ENCODE measurements at regions not wholly inside any gene's neighbourhood (a gene's known extent, or its start where the extent isn't known, plus 50 kb on each side); places are given as distances from the start of the nearest gene placed in this dataset.
A peak's percentile ranks its signal among the peaks of the same experiment; 100 is the strongest.

DNA sequence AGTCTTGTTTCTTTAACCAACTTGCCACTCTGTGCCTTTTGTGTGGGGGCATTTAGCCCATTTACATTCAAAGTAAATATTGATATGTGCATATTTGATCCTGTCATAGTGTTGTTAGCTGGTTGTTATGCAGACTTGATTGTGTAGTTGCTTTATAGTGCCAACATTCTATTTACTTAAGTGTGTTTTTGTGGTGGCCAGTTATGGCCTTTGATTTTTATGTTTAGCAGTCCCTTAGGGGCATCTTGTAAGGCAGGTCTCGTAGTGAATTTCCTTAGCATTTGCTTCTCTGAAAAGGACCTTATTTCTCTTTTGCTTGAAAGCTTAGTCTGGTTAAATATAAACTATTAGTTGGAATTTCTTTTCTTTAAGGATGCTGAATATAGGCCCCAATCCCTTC, 282.8 kb upstream of the NECTIN3 start:
- DNase-seq: no peak

DNA sequence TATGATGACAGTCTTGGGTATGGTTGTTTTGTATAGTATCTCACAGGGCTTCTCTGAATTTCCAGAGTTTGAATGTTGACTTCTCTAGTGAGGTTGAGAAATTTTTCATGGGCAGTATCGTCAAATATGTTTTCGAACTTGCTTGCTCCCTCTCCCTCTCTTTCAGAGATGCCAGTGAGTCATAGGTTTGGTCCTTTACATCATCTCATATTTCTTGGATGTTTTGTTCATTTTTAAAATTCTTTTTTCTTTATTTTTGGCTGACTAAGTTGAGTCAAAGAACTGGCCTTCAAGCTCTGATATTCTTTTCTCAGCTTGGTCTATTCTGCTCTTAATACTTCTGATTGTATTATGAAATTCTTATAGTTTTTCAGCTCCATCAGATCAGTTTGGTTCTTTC, 282.3 kb upstream of the NECTIN3 start:
- DNase-seq: no peak

DNA sequence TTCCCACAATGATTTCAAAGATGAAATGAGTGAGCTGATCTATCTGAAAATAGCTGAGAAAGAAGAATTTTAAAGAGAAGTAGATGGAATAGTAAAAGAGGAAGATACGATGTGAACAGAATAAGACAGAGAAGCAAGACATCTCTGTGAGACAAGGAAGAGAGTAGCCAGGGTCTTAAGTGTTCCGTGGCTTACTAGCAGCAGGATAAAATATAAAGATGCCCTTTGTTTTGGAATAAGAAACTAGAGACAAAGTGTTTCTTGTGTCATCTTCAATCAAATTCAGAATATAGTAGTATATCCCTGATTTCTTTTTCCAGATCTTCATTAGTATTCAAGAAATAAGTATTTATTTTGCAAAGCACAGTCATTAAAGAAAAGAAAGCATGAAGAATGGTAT, 281.0 kb upstream of the NECTIN3 start:
- no peak for DNase-seq

DNA sequence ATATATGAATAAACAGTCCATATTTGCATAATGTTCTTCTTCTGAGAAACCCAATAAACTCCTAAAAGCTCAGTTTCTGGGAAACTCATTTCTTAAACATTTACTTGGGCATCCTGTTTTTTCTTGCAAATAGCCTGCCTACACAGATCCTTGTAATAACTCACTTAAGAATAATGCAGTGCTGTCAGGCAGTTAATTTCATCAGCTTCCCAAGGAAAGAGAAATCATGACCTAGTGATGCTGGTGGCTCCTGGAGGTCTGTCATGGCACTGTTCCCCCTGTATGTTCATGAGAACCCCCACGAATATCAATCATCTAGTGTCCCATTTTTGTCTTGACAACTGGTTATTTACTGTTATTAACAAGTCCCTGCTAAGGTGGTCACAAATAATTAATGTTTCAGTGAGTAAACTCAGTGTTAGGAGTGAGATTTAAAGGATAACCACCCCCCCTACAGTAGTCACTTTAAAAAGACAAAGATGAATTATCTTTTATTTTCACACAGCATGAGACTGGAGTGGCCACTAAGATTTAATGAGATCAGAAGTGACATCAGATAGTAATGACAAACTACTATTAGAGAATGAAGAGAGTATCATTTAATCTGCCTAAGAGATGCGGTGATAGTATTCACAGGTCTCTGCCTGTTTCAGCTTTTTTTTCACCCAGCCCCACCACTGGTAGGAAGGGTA, 279.5 kb upstream of the NECTIN3 start:
- no peak for DNase-seq

DNA sequence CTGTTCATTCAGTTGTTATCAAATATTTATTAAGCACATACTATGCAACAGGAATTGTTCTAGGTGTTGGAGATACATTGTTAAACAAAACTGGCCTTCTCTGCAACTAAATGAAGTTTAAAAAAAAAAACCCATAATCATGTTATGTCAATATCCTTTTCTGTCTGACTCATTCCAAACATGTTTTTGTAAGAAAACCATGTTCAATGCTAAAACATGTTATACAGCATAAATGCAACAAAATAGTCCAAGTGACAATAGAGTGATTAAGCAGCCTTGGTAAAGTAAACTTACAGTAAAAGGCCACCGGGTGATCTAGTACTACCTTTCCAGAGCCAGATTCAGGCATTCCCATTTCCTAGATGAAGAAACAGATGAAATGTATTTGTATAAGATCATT, 278.0 kb upstream of the NECTIN3 start:
- DNase-seq: no peak

DNA sequence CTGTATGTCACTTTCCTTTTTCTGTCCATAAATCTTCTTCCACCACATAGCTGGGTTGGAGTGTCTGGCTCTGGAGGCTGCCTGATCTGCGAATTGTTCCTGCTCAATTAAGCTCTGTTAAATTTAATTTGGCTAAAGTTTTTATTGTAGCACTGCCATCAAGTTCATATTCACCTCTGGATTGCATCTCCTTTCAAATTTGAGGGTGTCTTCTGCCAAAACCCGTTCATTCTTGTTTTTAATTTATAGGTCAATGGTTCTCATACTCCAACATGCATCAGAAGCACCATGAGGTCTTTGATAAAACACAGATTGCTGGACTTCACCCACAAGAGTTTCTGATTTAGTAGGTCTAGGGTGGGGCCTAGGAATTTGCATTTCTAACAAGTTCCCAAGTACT, 276.5 kb upstream of the NECTIN3 start:
- no peak for DNase-seq

DNA sequence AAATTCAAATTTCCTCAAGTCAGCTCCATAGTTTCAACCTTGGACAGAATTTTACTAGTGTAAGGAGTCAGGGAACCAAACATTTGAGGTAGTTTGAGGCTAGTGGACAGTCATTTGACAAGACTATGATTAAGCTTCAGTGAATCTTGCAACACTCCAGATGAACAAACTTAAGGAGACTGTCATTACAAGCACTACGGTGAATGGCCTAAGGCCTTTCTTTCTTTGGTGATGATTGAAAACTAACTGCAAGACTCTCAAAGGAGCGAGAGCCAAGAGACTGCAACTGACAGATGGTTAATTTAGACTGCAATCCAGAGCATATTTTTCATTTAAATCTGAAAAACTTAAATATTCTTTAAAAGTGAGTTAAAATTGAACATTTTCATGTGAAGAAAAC, 272.3 kb upstream of the NECTIN3 start:
- no peak for DNase-seq

DNA sequence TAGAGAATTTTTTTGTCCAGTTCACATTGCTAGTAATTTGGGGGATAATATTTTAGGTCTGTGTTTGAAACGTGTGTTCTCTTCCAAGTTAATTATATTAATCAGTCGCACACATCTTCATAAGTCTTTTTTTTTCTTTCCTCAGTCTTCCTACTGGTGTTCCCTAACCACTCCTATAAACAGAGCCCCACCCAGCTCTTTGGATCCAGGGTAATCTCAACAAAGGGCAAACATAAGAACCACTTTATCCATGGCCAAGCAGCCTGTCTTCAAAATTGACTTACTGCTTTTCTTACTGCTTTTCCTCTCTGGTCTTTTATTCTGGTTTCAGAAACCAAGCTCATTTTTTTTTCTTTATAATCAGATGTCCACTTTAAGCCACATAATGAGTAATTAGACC, 266.8 kb upstream of the NECTIN3 start:
- no peak for DNase-seq

DNA sequence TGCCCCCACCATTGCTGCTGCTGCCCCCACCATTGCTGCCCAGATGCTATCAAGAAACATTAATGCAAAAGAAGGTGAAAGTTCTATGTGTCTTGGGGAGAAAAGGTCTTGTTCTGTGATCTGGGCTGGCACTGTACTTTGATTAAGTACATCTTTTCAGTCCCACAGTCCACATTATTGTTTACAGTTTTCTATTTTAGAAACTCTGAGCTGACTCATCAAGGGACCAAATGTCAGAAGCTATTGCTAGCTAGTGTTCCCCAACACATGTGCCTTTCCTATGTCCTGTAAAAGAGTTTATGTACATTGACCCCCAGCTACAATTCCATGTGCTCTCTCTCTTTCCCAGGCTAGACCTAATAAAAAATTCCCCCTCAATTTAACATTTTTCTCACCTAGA, 264.7 kb upstream of the NECTIN3 start:
- DNase-seq: no peak

DNA sequence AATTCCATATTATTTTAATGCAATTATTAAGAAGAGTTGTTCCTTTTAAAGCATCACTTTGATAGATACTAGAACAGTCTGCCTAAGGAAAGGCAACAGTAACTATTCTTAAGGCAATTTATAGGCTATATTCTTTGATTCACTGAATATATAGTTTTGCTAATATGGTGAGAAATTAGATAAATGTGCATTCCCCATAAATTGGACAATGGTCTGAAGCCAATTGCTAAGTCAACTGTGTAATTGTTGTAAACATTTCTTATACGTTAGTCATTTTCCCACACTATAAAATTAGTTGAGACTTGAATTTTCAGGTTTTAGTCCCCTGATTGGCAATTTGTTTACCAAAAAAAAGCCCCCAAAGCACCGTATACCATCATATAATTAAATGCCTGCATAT, 263.0 kb upstream of the NECTIN3 start:
- no peak for DNase-seq

DNA sequence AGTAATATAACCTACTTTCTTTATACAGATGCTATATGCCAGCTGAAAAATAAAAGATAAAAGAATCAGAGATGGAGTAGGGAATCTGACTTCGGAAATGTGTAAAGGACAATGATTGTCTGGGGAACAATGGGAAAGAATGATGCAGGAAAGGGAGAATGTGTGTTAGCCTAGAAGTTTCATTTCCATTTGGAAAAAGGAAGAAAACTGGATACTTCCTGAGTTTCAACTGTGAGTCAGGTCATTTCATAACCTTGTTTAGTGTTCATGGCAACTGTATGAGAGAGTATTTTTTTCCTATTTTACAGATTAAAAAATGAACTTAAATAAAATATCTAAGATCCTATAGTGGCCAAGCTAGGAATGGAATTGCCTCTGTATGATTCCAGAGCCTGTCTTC, 261.3 kb upstream of the NECTIN3 start:
- no peak for DNase-seq

DNA sequence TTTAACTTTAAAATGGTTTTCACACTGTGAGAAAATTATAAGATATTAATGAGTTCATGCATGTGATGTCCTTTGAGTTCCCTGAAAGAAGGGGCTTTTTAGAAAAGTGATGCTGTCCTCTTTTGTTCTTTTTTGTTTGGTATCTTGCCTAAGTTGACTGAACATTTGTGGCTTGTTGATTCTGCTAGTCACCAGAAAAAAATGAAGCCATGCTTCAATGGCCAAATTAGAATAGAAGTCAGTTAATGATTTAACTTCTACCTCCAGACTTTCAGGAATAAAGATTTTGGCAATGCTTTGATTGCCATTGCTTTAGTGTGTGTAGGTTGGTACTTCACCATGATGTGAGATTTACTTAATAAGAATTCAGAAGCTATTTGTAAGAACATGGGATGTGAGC, 260.6 kb upstream of the NECTIN3 start:
- DNase-seq: no peak

DNA sequence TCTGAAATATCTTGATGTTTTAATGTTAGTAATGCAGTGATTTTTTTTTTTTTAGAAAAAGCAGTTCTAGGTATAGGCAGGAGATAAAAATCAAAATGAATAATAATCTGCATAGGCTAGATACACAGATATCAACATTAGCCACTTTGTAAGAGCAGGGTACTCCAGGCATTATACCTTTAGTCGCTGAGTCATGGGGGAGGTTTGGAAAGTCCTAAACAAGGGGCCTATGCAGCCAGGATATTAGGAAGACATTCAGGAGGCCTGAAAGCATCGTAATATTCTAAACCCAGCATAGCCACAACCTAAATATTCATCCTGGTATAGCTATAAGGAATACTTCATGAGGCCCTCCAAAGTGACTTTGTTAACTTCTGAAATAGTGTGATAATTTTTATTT, 258.1 kb upstream of the NECTIN3 start:
- DNase-seq: no peak

DNA sequence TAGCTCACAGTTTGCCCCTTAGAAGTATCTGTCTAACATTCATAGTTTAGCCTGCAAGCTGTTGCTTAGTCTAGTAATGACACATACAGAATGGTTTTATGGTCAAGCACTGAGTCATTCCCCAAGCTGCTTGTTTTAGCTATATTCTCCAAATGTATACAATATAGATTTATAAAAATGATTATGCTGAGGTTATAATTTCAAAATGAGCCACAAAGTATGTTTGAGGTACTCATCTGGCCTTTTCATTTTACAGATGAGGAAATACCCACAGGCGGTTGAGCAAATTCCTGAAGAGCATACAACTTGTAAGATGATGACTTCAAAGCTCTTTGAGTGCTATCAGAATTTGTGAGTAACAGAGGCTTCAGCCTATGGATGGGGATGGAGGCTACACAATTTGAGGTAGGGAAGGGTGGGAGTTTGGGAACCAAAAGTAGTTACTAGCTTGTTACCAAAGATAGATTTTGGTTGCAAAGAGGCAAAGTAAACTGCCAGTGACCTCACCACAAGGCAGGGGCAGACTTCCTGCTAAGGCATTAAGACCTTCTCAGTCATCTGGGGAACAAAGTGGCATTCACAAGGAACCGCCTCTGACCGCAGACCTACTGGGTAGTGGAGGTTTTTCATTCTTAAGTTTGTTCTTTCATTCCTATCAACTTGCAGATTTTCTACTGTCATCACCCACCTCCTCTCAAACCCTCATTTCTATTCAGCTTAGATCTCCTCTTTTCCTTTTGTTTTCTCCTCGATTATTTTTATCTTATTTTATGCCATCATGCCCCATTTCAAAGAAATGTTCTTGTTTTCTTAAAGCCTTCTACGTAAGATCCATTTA, 257.2 kb upstream of the NECTIN3 start:
- peak in 1 of 2 donors; percentile 21 for DNase-seq

DNA sequence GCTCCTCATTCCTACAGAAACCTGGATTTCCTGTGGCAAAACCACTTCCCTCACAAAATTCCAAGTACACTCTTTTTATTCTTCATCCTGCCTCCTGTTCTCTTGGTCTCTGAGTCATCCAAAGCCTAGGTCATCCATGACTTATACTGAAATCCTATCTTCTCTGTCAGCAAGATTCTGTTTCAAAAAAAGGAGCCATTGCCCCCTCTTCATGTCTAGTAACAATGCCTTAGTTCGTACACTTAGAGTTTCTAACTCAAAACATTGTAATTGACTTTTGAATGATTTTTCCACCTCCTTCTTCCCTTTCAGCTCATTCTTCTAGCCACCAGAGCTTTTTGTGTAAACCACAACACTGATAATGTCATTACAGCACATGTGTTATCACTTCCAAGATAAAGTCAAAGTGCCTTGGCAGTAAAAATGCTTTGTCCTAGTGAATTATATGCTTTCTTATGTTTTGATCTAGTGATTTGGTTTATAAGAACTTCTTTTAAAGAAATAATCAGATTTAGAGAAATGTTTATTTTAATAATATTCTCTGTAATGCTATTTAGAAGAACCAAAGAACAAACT, 256.5 kb upstream of the NECTIN3 start:
- no peak for DNase-seq

DNA sequence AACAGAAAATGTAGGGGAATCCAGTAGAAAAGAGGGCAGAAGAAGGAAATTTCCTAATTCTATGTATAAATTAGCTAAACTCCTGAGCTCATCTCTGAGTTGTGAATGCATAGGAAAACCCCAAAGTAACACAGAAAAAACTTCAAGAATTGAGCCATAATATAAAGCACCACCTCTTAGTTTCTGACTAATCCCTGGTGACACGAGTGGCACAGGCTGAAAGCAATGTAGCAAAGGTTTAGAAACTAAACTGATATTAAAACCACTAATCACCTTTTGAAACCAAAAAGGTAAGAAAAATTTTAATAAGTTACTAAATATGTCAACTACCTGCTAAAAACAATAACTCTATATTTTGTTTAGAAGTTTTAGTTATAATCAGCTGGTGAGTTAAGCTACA, 255.6 kb upstream of the NECTIN3 start:
- DNase-seq: no peak

DNA sequence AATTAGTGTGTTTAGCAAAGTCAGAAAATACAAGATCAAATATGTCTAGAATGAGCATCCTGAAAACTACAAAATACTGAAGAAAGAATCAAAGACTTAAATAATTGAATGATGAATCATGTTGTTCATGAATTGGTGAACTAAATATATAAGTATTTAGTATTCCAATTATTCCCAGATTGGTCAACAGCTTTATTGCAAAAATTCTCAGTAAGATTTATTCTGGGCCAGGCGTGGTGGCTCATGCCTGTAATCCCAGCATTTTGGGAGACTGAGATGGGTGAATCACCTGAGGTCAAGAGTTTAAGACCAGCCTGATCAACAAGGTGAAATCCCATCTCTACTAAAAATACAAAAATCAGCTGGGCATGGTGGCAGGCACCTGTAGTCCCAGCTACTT, 250.0 kb upstream of the NECTIN3 start:
- no peak for DNase-seq

DNA sequence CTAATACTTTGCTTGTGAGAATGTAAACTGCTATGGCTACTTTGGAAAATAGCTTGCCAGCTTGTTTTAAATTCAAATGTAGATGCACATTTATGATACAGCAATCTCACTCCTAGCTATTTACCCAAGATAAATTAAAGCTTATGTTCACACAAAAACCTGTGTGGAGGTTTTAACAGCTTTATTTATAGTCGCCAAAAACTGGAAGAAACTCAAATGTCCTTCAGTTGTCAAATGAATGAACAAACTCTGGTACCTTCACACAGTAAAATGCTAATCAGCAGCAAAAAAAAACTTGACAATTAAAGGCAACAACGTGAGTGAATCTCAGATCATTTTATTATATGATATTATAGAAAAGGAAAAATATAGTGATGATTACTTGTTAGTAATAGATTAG, 248.6 kb upstream of the NECTIN3 start:
- DNase-seq: no peak

DNA sequence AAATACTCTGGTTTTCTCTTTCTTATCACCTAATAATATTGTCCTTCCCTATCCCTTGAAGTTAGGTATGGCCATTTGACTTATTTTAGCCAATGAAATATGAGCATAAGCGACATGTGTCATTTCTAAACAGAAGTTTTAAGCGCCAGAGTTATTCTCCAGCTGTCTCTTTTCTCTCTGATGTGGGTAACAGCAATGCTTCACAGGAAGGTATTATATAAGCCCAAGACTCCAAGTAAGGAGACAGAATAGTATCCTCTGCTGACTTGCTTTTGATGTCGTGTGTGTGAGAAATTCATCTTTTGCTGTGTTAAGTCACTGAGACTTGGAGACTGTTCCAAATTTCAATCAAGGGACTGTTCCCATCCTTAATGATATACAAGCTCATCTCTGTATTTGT, 224.6 kb upstream of the NECTIN3 start:
- DNase-seq: no peak

DNA sequence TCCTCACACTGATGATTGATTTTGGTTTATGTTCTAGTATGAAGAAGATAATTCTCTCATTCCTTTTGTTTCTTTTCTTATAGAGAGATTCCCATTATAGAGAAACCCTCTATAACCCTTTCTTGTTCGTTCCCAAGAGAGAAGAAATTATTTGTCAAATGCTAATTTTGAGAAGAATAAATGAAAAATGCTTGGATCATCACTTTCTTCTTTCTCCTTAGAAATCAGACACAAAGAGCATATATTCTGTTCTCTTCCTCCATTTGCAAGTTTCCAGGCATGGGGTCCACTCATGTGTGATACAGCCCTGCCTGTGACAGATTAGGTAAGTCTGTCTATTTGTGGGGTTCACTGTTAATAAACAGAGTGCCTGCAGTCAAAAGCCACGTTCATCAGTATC, 222.6 kb upstream of the NECTIN3 start:
- no peak for DNase-seq

DNA sequence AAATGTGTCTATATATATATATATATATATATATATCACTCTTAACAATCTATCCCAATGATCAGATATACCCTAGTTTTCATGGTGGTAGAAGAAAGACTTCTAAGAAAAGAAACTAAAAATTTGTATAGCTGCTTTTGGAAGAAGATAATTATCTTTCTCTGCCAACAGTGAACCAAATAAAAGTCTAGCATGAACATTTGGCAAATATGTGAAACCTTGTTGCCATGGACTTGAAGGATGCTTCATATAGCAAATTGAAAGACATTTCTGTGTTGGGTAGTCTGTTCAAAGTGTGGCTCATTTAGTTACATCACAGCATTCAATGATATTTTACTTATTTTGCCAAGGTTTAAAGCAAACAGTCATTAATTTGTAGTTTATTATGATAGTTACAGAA, 219.9 kb upstream of the NECTIN3 start:
- no peak for DNase-seq

DNA sequence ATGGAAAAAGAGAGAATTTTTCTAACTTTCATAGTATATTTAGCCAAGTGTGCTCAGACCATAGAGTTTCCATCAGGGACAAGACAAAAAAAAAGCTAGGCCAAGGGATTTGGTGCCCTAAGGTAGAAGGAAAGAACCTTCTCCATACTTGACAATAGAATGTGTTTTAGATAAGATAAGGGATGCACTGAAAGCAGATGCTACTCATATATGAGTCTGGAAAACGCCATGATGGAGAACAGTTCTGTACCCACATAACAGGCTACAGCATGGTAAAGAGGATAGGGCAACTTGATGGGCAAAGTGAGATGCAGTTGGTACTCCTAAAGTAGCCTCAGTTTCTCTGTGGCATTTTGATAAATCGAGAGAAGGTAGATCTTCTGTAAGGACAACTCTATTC, 216.4 kb upstream of the NECTIN3 start:
- no peak for DNase-seq

DNA sequence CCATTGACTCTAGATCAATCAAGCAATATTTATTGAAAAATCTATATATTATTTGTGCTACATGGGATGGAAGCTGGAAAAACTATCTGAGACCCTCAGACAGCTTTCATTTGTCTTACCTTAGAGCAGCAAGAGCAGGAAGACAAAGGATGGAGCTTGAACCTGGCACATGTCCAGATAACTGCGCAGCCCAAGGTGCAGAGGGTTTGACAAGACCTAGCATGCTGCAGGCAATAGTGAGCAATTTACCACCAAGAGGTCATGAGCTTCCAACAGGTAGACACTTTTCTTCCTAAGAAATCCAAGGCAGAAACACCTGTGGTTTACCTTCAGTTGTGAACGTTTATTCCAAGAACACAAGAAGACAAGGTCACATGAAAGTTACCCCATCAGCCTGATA, 214.7 kb upstream of the NECTIN3 start:
- DNase-seq: no peak

DNA sequence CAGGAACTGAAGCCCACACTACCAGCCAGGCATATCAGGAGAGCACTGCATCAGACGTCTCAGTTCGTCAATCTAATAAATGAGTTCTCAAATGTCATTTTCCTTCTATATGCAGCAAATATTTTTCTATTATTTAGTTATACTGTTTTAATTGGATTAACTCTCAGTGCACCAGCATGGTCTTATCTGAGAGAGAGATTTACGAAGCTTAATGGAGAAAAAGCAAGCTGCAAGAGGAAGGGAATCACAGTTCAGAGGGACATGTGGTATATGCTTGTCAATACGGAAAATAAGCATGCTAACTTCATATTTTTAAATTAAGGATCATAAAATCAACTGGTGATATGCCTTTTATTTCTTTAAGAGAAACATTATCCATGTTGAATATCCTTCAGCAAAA, 213.1 kb upstream of the NECTIN3 start:
- no peak for DNase-seq

Measured in CD4-positive, alpha-beta T cell treated with Interferon alpha-2 for 1 hour (primary cell).